AG09319 (cell line): ENCODE measurements at regions not wholly inside any gene's neighbourhood (a gene's known extent, or its start where the extent isn't known, plus 50 kb on each side); places are given as distances from the start of the nearest gene placed in this dataset.

Source experiments
- DNase-seq: peaks from one replicate; pipeline ENCODE4 v3.0.0-alpha.2; 2010; ENCODE audit warnings: low read depth; ENCODE audit errors: extremely low read depth
- CTCF ChIP-seq: IDR thresholded peaks from 2 replicates; pipeline ENCODE4 v1.5.1; 2011; ENCODE audit warnings: low read depth, mild to moderate bottlenecking, inconsistent platforms, low read length, moderate library complexity

DNA sequence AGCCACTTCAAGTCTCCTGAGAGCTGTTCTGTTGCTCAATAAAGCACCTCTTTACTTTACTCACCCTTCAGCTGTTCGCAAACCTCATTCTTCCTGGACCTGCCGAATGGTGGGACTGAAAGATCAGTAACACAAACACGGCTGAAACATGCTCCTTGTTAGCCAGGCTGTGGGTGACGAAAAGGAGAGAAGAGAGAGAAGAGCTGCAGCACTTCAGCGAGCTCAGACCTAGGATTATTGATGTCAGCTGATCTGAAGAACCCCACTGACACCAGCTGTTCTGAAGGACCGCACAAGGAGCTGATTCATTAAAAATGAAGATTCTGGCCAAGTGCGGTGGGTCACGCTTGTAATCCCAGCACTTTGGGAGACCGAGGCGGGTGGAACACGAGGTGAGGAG lies 2020.0 kb upstream of the ADGRL3 start:
- DNase-seq, result no peak
- TF ChIP-seq CTCF, result no peak

GRCh38 chr4:59180969-59181368 lies 2019.2 kb upstream of the ADGRL3 start:
- TF ChIP-seq CTCF, result no peak
- DNase-seq, result no peak

DNA sequence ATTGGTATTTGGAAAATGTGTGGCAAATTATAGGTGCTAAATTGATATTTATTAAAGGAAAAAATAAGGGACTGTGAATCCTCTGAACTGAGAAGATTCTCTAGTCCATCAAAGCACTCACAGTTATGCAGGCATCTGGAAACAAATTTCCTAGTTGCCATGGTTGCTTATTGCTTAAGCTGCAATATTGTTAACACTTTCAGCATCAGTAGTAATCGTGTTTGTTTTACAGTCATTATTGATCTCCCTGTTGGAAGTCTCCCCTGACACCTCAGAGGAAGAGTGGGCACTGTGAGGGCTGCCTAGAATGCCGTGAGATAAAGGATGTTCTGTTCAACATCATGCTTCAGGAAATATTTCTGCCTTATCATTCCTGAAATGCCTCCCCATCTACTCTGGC lies 2004.3 kb upstream of the ADGRL3 start:
- no peak for DNase-seq
- no peak for TF ChIP-seq CTCF

- DNase-seq, result no peak
- TF ChIP-seq CTCF, result no peak
Measured at GRCh38 chr4:59200992-59201391, 1999.1 kb upstream of the ADGRL3 start.

DNA sequence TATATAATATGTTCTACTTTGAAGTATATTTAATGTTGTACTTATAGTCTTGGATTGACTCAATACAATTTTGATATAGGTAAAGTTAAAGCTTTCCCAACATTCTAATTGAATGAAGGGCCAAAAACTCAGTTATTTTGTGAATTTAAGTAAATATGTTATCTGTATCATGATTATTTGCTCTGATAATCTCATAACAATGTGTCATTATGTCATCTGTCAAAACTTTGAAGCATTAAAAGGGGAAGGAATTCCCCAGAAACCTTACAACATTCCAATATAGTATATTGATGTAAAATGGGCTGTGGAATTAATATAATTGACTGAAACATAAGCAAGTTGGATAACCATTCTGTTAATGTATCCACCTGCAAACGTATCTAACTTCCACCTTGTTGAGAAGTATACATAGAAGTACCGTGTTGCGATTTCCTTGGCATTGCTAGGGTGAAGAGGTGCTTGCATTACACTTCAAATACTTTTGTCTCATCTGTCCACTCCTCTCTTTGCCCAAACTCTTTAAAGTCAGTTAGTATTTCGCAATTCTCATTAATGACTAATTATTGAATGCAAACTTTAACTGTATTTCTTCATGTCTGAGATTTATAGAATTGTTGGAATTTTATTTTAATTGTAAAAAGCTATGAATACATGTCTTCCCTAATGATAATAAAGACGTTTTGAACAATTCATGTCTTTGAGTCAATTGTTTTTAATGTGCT lies 1982.1 kb upstream of the ADGRL3 start:
- TF ChIP-seq CTCF, result no peak
- DNase-seq, result no peak

GRCh38 chr4:59222221-59222620 lies 1977.9 kb upstream of the ADGRL3 start:
- DNase-seq, result no peak
- TF ChIP-seq CTCF, result no peak

DNA sequence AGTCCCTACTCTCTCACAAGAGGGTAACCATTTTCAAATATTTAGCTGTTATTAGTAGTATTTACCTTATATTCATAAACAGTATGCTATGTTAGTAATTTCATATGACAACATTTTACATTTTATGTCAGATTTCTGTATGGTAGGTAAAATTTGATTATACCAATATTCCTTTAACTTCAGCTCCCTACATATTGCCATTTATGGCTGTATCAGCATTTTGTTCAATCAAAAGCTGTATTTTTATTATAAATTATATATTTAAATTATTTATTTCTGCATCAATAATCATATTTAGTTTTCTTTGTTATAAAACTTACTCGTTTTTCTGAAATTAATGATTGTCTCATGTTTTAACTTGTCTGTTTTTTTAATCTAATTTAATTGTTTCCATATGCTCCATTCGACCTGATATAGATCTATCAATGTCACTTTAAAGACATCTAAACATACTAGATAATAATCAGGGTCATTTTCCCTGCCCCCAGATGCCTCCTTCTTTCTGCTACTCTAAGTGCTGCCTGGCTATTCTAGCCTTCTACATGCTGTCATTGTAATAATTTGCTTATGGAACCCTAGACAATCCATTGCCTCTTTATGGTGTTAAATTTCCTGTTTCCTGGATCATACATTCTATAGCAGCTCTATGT lies 1976.7 kb upstream of the ADGRL3 start:
- no peak for DNase-seq
- no peak for TF ChIP-seq CTCF
